IPS-20b (cell line): ENCODE measurements at regions not wholly inside any gene's neighbourhood (a gene's known extent, or its start where the extent isn't known, plus 50 kb on each side); places are given as distances from the start of the nearest gene placed in this dataset.
A peak's percentile ranks its signal among the peaks of the same experiment; 100 is the strongest.
"Not testable (repeated sequence)": the region's sequence is repeated elsewhere in the genome, so short reads cannot be mapped to it uniquely, and the experiment has no call there.

Experiments
- H3K27ac ChIP-seq: one replicate; pipeline ENCODE4 v1.5.1; 2013; ENCODE audit warnings: low read length
- H3K27me3 ChIP-seq: 2 replicates; pipeline ENCODE4 v1.6.1; 2013; ENCODE audit warnings: mild to moderate bottlenecking, low read length, inconsistent platforms; ENCODE audit not compliant: insufficient read depth
- H3K36me3 ChIP-seq: 2 replicates; pipeline ENCODE4 v1.6.1; 2013; ENCODE audit warnings: low read depth, mild to moderate bottlenecking, inconsistent platforms, low read length, moderate library complexity; ENCODE audit not compliant: insufficient read depth
- H3K4me1 ChIP-seq: 2 replicates; pipeline ENCODE4 v1.6.1; 2013; ENCODE audit warnings: mild to moderate bottlenecking, control low read depth, inconsistent platforms, low read length, moderate library complexity; ENCODE audit not compliant: insufficient read depth
- H3K4me3 ChIP-seq: 2 replicates; pipeline ENCODE4 v1.5.1; 2013; ENCODE audit warnings: mild to moderate bottlenecking, low read length, inconsistent platforms
- H3K9ac ChIP-seq: 2 replicates; pipeline ENCODE4 v1.6.1; 2013; ENCODE audit warnings: low read depth, mild to moderate bottlenecking, inconsistent platforms, low read length, moderate library complexity
- H3K9me3 ChIP-seq: 2 replicates; pipeline ENCODE4 v1.6.1; 2013; ENCODE audit warnings: mild to moderate bottlenecking, low read depth, low read length, inconsistent platforms; ENCODE audit not compliant: insufficient read depth

DNA sequence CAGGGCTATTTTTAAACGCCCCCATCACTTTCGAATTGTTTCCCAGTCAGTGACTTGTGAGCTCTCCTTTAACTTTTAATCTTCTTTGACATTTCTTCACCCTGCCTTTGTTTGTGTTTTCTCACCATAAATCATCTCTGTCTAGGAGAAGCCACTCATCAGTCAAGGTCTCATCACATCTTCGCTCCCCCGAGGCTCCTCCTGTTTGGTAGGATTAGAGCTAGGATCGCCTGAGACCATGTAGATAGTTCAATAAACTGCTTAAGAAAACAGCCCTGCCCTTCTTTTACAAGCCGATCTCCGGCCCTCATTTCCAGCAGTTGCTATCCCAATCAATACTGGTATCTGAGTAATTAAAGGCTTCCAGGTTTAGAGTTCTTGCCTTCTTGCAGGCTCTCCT lies 472.8 kb upstream of the ADARB2 start:
- Histone ChIP-seq H3K9me3 (no peaks in the 10 kb centered on the region), H3K27ac (no peak overlapping the region), H3K4me1 (peaks cover 2% of the 10 kb centered on the region; the same call in 1 of the 2 replicates), H3K27me3 (no peaks in the 10 kb centered on the region), H3K36me3 (no peaks in the 10 kb centered on the region), H3K9ac (no peak overlapping the region), H3K4me3 (no peak overlapping the region)

DNA sequence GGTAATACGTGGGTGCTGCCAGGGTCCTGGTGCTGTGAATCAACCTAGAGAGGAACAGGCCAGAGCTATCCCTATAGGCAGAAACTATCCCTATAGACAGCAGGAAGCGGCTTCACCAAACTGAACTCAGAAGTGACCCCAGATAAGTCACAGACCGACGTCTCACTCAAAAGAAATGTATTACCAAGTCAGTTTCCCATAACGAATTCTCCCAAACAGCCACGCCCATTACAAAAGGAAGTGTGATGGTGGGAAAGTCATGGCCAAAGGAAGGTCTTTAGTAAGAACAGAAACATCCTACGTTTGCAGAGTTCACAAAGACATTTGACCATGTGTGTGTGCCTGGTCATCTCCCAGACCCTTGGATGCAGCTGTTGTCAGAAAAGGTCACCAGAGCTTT lies 470.8 kb upstream of the ADARB2 start:
- Histone ChIP-seq H3K9me3 (no peaks in the 10 kb centered on the region), H3K4me1 (peaks cover 6% of the 10 kb centered on the region; the same call in 1 of the 2 replicates)

DNA sequence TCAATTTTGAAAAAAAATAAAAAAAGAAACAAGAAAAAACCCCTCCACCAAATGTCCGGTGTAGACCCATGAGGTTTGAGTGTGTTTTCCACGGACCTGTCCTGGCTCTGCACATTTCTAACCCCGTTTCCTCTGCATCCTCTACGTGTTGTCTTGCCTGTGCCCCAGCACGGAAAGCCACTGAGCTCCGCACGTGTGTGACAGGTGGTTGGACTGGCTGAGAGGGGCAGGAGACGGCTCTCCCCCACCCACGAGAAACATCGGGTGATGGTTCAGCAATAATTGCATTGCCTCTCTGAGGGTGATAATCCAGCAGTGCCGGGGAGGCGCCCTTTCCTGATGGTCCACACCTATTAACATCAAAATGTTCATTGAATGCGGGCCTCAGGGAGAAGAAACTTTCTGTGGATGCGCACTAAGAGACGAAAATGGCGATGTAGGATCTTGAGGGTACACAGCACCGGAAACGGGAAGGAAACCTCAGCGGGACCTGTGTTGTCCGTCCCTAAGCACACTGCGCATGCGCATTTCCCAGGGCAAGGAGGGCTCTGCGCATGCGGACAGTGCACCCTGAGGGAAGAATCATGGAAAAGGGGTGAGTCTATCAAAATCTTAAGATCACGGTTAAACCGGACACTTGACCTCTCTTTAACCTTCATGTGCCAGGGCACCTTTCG lies 470.1 kb upstream of the ADARB2 start:
- Histone ChIP-seq H3K9me3 (no peaks in the 10 kb centered on the region), H3K4me3 (no peak overlapping the region), H3K4me1 (peaks cover 13% of the 10 kb centered on the region), H3K27me3 (no peaks in the 10 kb centered on the region), H3K27ac (no peak overlapping the region), H3K36me3 (no peaks in the 10 kb centered on the region), H3K9ac (no peak overlapping the region)

More for the DNA sequence above, 470.8 kb upstream of the ADARB2 start:
- H3K36me3 ChIP-seq = no peaks in the 10 kb centered on the region
- no peak overlapping the region for H3K9ac ChIP-seq
- H3K4me3 ChIP-seq = no peak overlapping the region
- no peaks in the 10 kb centered on the region for H3K27me3 ChIP-seq
- H3K27ac ChIP-seq = no peak overlapping the region

DNA sequence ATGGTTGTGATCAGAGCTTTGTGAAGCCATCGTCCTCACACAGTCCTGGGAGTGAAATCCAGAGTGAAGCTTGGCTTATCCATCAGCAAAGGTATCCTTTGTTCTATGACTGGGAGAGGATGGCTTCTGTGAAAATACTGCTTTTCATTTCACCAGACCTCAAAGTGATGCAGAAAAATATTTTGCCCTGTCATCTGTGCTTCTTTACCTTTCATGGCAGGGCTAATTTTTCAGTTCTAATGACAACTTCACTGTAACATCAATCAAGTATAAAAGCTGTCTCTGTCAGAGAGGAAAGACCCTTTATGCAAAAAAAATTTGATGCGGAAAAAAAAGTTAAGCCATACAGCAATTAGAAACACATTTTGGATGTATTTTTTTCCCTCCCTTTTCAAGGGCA lies 468.1 kb upstream of the ADARB2 start:
- Histone ChIP-seq H3K9me3 (no peaks in the 10 kb centered on the region), H3K36me3 (no peaks in the 10 kb centered on the region), H3K27me3 (no peaks in the 10 kb centered on the region), H3K4me3 (no peak overlapping the region), H3K4me1 (peaks cover 16% of the 10 kb centered on the region), H3K27ac (no peak overlapping the region), H3K9ac (peak overlapping the region; percentile 14; the same call in 1 of the 2 replicates)

DNA sequence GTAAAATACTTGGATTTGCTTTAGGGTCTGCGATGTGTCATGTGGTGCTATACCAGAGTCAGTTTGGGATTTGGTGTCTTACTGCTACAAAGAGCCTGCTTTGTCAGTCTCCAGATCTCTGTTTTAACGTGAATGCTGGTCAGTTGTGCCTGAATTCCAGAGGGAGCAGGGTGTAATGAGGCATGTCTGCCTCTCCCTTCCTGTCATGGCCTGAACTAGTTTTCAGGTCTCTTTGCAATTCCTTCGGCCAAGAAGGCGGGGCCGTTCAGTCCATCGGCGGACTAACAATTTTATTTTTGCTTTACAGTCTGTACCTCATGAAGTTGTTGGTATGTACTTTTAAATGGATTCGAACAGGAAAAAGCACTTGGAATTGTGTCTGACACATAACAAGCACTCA lies 465.1 kb upstream of the ADARB2 start:
- peaks cover 11% of the 10 kb centered on the region for H3K9me3 ChIP-seq
- peak overlapping the region; percentile 54 for H3K27ac ChIP-seq
- H3K27me3 ChIP-seq = no peaks in the 10 kb centered on the region
- H3K36me3 ChIP-seq = peaks cover 5% of the 10 kb centered on the region; the same call in 1 of the 2 replicates
- peaks cover 16% of the 10 kb centered on the region for H3K4me1 ChIP-seq
- peak overlapping the region; percentile 70; the same call in 1 of the 2 replicates for H3K9ac ChIP-seq
- H3K4me3 ChIP-seq = peak overlapping the region; percentile 7; the same call in 1 of the 2 replicates

DNA sequence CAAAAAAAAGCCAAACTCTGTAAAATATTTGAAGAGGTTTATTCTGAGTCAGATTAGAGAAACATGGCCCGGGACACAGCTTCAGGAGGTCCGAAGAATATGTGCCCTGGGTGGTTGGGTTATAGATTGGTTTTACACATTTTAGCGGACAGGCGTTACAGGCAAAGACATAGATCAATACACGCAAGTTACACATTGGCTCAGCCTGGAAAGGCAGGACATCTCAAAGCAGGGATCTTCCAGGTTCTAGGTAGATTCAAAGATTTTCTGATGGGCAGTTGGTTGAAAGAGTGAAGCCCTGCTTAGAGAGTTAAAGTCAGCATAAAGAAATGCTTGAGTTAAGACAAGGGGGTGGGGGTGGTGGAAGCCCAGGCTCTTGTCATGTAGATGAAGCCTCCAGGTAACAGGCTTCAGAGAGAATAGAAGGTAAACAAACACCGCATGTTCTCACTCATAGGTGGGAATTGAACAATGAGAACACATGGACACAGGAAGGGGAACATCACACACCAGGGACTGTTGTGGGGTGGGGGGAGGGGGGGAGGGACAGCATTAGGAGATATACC lies 464.3 kb upstream of the ADARB2 start:
- Histone ChIP-seq H3K27ac (peak overlapping the region; percentile 91), H3K36me3 (peaks cover 5% of the 10 kb centered on the region; the same call in 1 of the 2 replicates), H3K4me3 (peak overlapping the region; percentile 36; the same call in 1 of the 2 replicates), H3K27me3 (no peaks in the 10 kb centered on the region), H3K4me1 (peaks cover 16% of the 10 kb centered on the region), H3K9me3 (peaks cover 11% of the 10 kb centered on the region), H3K9ac (peak overlapping the region; percentile 48; the same call in 1 of the 2 replicates)

DNA sequence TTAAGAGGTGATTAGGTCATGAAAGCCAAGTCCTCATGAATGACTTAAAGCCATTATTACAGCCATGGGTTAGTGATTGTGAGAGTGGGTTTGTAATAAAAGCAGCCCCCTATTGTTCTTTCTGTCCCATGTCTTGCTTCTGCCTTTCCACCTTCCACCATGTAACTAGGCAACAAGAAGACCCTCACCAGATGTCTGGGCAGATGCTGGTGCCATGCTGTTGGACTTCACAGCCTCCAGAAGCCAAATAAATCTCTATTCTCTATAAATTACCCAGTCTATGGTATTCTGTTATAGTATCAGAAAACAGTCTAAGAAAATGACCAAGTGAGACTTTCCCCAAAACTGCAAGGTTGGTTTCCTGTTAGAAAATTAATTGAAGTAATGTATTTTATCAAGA lies 460.3 kb upstream of the ADARB2 start:
- H3K4me1 ChIP-seq = peaks cover 6% of the 10 kb centered on the region
- no peak overlapping the region for H3K9ac ChIP-seq
- H3K4me3 ChIP-seq = no peak overlapping the region
- no peak overlapping the region for H3K27ac ChIP-seq
- no peaks in the 10 kb centered on the region for H3K27me3 ChIP-seq
- peaks cover 5% of the 10 kb centered on the region; the same call in 1 of the 2 replicates for H3K36me3 ChIP-seq
- H3K9me3 ChIP-seq = peaks cover 11% of the 10 kb centered on the region

DNA sequence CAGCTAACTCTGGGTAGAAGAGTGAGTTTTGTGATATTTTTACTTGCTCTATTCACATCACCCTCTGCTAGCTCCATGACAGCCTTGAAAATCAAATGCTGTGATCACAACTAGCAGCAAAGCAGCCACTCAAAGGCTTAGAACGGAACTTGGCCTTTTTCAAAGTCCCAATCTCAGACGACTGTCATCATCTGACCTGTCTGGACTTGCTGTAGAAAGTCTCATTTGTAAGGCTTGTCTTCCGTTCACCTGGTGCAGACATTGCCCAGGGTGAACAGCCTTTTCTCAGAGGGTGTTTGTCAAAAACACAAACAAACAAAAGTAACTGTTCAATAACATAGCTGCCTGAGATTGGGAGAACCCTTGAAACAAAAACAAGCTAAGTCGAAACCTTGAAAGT lies 458.9 kb upstream of the ADARB2 start:
- Histone ChIP-seq H3K4me1 (no peaks in the 10 kb centered on the region), H3K36me3 (peaks cover 5% of the 10 kb centered on the region; the same call in 1 of the 2 replicates), H3K9ac (no peak overlapping the region), H3K4me3 (no peak overlapping the region), H3K27me3 (no peaks in the 10 kb centered on the region), H3K27ac (no peak overlapping the region), H3K9me3 (peaks cover 11% of the 10 kb centered on the region)

DNA sequence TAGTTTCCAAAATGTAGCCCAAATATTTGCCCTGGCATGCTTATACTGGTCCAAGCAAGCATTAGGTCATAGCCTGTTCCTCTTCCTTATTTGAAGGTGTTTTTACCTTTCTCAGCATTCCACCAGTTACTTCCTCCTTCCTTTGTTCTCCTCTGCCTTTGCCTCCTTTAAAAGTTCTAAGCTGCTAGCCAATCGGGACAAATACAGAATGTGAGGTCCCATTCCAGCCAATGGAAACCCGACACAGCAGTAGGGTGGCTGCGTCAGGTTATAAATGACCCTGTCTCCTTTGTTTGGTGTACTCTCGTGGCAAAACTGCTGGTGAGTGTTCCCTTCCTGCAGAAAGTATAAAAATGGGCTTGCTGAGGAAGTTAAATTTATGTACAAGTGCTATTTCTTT lies 452.0 kb upstream of the ADARB2 start:
- not testable (repeated sequence) for H3K27me3 ChIP-seq, H3K36me3 ChIP-seq, H3K4me1 ChIP-seq, H3K4me3 ChIP-seq, H3K27ac ChIP-seq, H3K9ac ChIP-seq, H3K9me3 ChIP-seq

DNA sequence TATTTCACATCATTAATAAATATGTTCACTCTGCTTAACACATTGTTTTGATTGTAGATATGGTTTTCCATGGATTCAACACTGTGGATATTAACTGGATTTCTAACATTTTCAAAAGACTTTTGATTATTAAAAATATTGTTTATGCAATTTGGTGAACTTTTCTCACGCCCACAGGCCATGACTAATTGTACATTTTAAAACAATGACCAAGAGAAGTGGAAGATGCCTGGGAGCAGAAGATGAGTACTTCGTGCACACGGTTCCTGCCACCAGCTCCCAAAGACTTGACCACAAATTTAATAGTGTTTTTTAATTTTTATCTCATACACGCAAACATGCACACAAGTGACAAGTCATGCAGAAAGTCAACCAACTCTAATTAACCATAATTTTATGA lies 451.0 kb upstream of the ADARB2 start:
- Histone ChIP-seq H3K27ac (no peak overlapping the region), H3K4me3 (no peak overlapping the region), H3K27me3 (no peaks in the 10 kb centered on the region), H3K36me3 (no peaks in the 10 kb centered on the region), H3K9ac (no peak overlapping the region), H3K4me1 (no peaks in the 10 kb centered on the region), H3K9me3 (no peaks in the 10 kb centered on the region)

DNA sequence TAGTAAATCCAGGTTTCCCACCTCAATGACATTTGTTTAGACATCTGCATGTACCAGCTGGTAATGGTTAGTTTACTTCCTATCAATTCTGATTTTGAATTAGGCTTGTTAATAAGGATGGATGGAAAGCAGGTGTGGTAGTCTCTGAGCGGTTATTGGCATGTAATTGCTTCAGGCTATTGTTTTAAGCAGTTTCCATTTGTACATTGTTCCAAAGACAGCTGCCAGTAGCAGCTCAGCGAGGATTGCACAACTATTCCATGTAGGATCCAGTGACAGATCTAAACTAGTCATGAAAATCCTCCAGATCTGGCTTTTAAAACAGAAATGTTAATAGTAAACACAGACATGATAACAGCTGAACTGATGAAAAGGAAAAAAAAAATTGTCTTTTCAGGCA lies 436.0 kb upstream of the ADARB2 start:
- Histone ChIP-seq H3K4me1 (no peaks in the 10 kb centered on the region), H3K36me3 (no peaks in the 10 kb centered on the region), H3K4me3 (no peak overlapping the region), H3K9me3 (no peaks in the 10 kb centered on the region), H3K27ac (no peak overlapping the region), H3K27me3 (no peaks in the 10 kb centered on the region), H3K9ac (no peak overlapping the region)

DNA sequence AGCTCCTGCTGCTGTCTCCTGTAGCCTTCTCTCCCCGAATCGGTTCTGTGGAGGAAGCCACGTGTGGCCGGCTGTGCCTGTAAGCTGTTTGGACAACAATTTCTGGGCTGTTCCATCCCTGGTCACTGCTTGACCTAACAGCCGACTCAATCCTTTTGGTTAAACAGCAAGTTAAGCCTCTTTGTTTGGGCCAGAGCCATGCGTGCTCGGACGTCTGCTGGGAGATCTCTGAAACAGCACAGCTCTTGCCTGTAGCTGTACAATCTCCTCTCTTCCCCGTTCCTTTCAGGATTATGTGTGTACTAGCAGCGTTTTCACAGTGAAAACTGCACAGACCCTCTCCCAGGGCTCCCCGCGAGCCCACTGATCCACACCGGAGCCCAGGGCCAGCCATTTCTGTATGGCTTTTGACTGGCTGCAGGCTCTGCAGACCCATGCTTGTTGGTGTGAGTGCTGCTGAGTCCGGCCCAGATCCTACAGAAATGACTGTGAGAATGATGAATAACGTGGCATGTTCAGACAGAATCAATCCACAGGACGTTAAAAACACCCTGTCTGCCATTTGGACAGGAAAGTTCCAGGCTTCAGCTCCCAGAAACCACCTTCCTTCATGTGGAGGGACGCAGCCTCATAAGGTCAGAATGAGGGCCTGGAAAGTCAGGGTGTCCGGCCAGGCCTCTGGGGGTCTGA lies 428.6 kb upstream of the ADARB2 start:
- Histone ChIP-seq H3K4me1 (no peaks in the 10 kb centered on the region), H3K4me3 (no peak overlapping the region), H3K27me3 (no peaks in the 10 kb centered on the region), H3K9ac (no peak overlapping the region), H3K27ac (no peak overlapping the region), H3K36me3 (no peaks in the 10 kb centered on the region), H3K9me3 (no peaks in the 10 kb centered on the region)
